Mesendoderm (in vitro differentiated cells): ENCODE measurements at regions not wholly inside any gene's neighbourhood (a gene's known extent, or its start where the extent isn't known, plus 50 kb on each side); places are given as distances from the start of the nearest gene placed in this dataset.
A peak's percentile ranks its signal among the peaks of the same experiment; 100 is the strongest.
"Not testable (repeated sequence)": the region's sequence is repeated elsewhere in the genome, so short reads cannot be mapped to it uniquely, and the experiment has no call there.

Source experiments
- DNase-seq: peaks from one replicate; pipeline ENCODE4 v3.0.0; 2013
- H2AK5ac ChIP-seq: 2 replicates; pipeline ENCODE4 v1.6.1; 2013; ENCODE audit warnings: low read length, inconsistent platforms
- H2BK120ac ChIP-seq: 2 replicates; pipeline ENCODE4 v1.6.1; 2013; ENCODE audit warnings: low read depth, mild to moderate bottlenecking, low read length, moderate library complexity, mixed read lengths
- H2BK15ac ChIP-seq: replicated peaks from 2 replicates; pipeline ENCODE4 v1.6.1; 2013; ENCODE audit warnings: low read depth, mild to moderate bottlenecking, moderate library complexity
- H2BK5ac ChIP-seq: 2 replicates; pipeline ENCODE4 v1.6.1; 2013; ENCODE audit warnings: low read length, inconsistent platforms
- H3K18ac ChIP-seq: 2 replicates; pipeline ENCODE4 v1.6.1; 2013; ENCODE audit warnings: mild to moderate bottlenecking, low read length, mixed read lengths
- H3K23ac ChIP-seq: one replicate; pipeline ENCODE4 v1.6.1; 2013; ENCODE audit warnings: low read length
- H3K27ac ChIP-seq: 2 replicates; pipeline ENCODE4 v1.5.1; 2013; ENCODE audit warnings: low read depth, mild to moderate bottlenecking, inconsistent platforms, low read length, moderate library complexity
- H3K27me3 ChIP-seq: 2 replicates; pipeline ENCODE4 v1.6.1; 2013; ENCODE audit warnings: low read length, control low read depth, mild to moderate bottlenecking, inconsistent platforms; ENCODE audit not compliant: insufficient read depth, poor library complexity
- H3K36me3 ChIP-seq: 2 replicates; pipeline ENCODE4 v1.6.1; 2013; ENCODE audit warnings: low read length, inconsistent platforms; ENCODE audit not compliant: control insufficient read depth, insufficient read depth
- H3K4ac ChIP-seq: one replicate; pipeline ENCODE4 v1.6.1; 2013; ENCODE audit warnings: low read depth, mild to moderate bottlenecking, low read length, moderate library complexity
- H3K4me1 ChIP-seq: 2 replicates; pipeline ENCODE4 v1.6.1; 2013; ENCODE audit warnings: low read depth, low read length, inconsistent platforms; ENCODE audit not compliant: control insufficient read depth
- H3K4me2 ChIP-seq: 2 replicates; pipeline ENCODE4 v1.6.1; 2013; ENCODE audit warnings: low read length
- H3K4me3 ChIP-seq: 2 replicates; pipeline ENCODE4 v1.5.1; 2013; ENCODE audit warnings: mild to moderate bottlenecking, low read length
- H3K56ac ChIP-seq: one replicate; pipeline ENCODE4 v1.6.1; 2013; ENCODE audit warnings: low read length
- H3K79me1 ChIP-seq: 2 replicates; pipeline ENCODE4 v1.6.1; 2013; ENCODE audit warnings: low read length, inconsistent platforms
- H3K79me2 ChIP-seq: 2 replicates; pipeline ENCODE4 v1.6.1; 2013; ENCODE audit warnings: mild to moderate bottlenecking, low read length; ENCODE audit not compliant: control insufficient read depth, insufficient read depth
- H3K9ac ChIP-seq: 2 replicates; pipeline ENCODE4 v1.6.1; 2013; ENCODE audit warnings: low read length, inconsistent platforms
- H4K5ac ChIP-seq: one replicate; pipeline ENCODE4 v1.6.1; 2013; ENCODE audit warnings: low read length
- H4K8ac ChIP-seq: one replicate; pipeline ENCODE4 v1.6.1; 2013; ENCODE audit warnings: low read depth, mild to moderate bottlenecking, control low read depth, low read length, moderate library complexity
- WGBS: extraction: QIAGEN DNeasy Blood & Tissue Kit; methylation state at CpG from one replicate; pipeline ENCODE4 v1.1.7; 2013; ENCODE audit warnings: low lambda C conversion rate, missing lambda C conversion rate; ENCODE audit not compliant: insufficient coverage; ENCODE audit errors: extremely low coverage; 5-methylcytosine and 5-hydroxymethylcytosine counted together

DNA sequence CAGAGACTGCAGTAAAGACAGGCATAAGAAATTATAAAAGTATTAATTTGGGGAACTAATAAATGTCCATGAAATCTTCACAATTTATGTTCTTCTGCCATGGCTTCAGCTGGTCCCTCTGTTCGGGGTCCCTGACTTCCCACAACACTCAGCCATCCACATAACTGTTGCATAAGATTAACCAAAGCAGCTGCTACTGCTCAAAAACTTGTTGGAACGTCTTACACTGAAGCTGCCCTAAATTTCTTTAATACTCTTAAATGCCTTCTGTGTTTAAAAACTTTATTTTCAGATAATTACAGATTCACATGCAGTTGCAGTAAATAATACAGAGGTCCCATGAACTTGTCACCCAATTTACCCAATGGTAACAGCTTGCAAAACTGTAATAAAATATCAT, 193.1 kb upstream of the DTNA start:
- H2BK120ac ChIP-seq, H3K23ac ChIP-seq, H2BK5ac ChIP-seq, H3K79me1 ChIP-seq, H2BK15ac ChIP-seq, H3K56ac ChIP-seq, H3K79me2 ChIP-seq, H3K36me3 ChIP-seq, H3K4me1 ChIP-seq, H3K27ac ChIP-seq, H4K8ac ChIP-seq, H3K4me2 ChIP-seq, H3K9ac ChIP-seq, H3K27me3 ChIP-seq, DNase-seq, H2AK5ac ChIP-seq, H3K18ac ChIP-seq, H3K4me3 ChIP-seq, H4K5ac ChIP-seq, H3K4ac ChIP-seq: not testable (repeated sequence)
- no CpG with 5 or more reads among the region's 2 CpGs for WGBS

DNA sequence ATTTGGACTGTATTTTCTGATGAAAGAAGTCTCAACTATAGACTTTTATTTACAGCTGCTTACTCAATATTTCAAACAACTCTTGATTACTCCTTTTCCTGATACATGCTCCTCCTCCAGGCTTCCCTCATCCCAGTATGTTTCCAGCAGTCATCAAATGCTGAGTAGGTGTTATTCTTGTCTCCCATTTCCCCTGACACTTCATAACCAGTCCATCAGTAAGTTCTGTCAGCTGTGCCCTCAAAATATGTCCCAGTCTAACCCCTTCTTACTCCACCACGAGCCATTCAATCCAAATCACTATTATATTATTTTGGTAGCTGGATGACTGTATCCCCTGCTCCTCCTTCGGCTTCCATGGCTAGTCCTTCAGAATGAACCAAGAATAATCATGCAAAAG, 189.1 kb upstream of the DTNA start:
- H3K36me3 ChIP-seq: no peaks in the 10 kb centered on the region
- no peak overlapping the region for H2BK5ac ChIP-seq
- no peak overlapping the region for H3K56ac ChIP-seq
- H3K23ac ChIP-seq: no peak overlapping the region
- no peak overlapping the region for H2AK5ac ChIP-seq
- H3K18ac ChIP-seq: no peak overlapping the region
- no peak overlapping the region for H4K5ac ChIP-seq
- no peak overlapping the region for H2BK120ac ChIP-seq
- H3K27ac ChIP-seq: no peak overlapping the region
- H3K79me1 ChIP-seq: no peaks in the 10 kb centered on the region
- no peaks in the 10 kb centered on the region for H3K4me1 ChIP-seq
- H3K27me3 ChIP-seq: no peaks in the 10 kb centered on the region
- DNase-seq: no peak
- H3K4me3 ChIP-seq: no peak overlapping the region
- H3K9ac ChIP-seq: no peak overlapping the region
- no peak overlapping the region for H4K8ac ChIP-seq
- WGBS: no CpG with 5 or more reads among the region's 2 CpGs
- no peak overlapping the region for H2BK15ac ChIP-seq
- no peak overlapping the region for H3K4ac ChIP-seq
- H3K79me2 ChIP-seq: peaks cover 5% of the 10 kb centered on the region
- no peak overlapping the region for H3K4me2 ChIP-seq

DNA sequence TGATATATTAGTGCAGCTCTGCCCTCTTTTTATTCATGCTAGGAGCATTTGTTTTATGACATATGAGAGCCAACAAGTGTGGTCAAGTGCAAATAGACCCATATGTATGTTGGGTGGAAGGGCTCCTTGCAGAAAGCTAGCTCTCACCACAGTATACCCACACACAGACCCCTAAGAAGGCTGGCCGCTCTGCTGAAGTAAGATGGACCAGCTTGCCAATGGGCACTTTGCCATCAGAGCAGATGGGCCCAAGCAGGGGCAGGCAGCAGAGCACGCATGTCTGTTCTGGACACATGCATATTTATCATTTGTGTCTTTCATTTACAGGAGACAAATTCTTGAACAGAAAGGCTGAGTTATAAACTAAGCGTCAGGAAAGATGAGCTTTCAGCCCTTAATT, 187.5 kb upstream of the DTNA start:
- Histone ChIP-seq H4K5ac (no peak overlapping the region), H3K79me1 (no peaks in the 10 kb centered on the region)
- no peak for DNase-seq

DNA sequence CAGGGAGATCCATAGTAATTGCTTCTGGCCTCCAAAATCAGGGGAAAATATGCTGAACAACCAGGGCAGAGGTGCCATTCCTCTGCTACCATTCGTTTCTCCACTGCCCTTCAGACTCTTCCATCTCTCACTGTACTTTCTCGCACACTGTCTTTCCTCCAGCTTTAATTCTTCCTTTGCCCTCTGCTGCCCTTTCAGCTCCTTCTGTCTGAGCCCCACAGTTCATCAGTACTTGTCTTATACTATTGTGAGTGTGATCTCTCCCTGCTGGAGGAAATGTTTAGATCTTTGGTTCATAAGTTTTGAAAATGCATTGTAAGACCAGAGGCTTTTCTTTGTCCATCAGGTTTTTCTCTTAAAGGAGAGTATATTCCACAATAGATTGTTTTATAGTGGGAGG, 184.9 kb upstream of the DTNA start:
- no peak overlapping the region for H2BK15ac ChIP-seq
- no peaks in the 10 kb centered on the region for H3K27me3 ChIP-seq
- no peaks in the 10 kb centered on the region for H3K79me1 ChIP-seq
- no peak overlapping the region for H3K4ac ChIP-seq
- H3K9ac ChIP-seq: no peak overlapping the region
- no peak overlapping the region for H4K8ac ChIP-seq
- no peak overlapping the region for H2AK5ac ChIP-seq
- no peak overlapping the region for H3K18ac ChIP-seq
- H3K56ac ChIP-seq: no peak overlapping the region
- no peak overlapping the region for H3K27ac ChIP-seq
- DNase-seq: no peak
- WGBS: no CpG with 5 or more reads among the region's 2 CpGs
- no peak overlapping the region for H3K23ac ChIP-seq
- H3K4me2 ChIP-seq: no peak overlapping the region
- peaks cover 7% of the 10 kb centered on the region for H3K79me2 ChIP-seq
- H2BK5ac ChIP-seq: no peak overlapping the region
- no peak overlapping the region for H3K4me3 ChIP-seq
- no peak overlapping the region for H2BK120ac ChIP-seq
- no peaks in the 10 kb centered on the region for H3K36me3 ChIP-seq
- no peak overlapping the region for H4K5ac ChIP-seq
- no peaks in the 10 kb centered on the region for H3K4me1 ChIP-seq

More for the DNA sequence above, 187.5 kb upstream of the DTNA start:
- Histone ChIP-seq H3K4ac (no peak overlapping the region), H3K79me2 (peaks cover 5% of the 10 kb centered on the region), H3K27ac (no peak overlapping the region), H3K9ac (no peak overlapping the region), H3K4me2 (no peak overlapping the region), H2BK5ac (no peak overlapping the region), H3K36me3 (no peaks in the 10 kb centered on the region), H2AK5ac (no peak overlapping the region), H2BK15ac (no peak overlapping the region), H3K4me1 (no peaks in the 10 kb centered on the region), H4K8ac (no peak overlapping the region), H3K27me3 (no peaks in the 10 kb centered on the region), H3K18ac (no peak overlapping the region), H3K4me3 (no peak overlapping the region), H3K56ac (no peak overlapping the region), H3K23ac (no peak overlapping the region), H2BK120ac (no peak overlapping the region)
- no CpG with 5 or more reads among the region's 3 CpGs for WGBS

DNA sequence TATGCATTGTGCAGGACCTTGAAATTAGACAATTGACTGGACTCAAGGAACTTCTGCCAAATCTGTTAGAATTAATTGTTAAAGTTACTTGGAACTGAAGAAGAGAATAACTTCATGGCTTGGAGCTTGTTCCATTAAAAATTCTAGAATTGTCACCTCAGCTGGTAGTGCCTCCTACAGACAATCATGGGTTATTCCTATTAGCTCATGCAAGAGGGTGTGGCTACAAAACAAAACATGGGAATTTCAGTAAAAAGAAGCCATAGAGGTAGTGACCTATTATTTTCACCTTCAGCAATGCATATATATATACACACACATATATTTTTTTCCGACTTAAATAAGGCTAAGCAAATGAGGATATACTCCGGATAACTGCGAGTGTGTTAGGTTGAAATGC, 181.9 kb upstream of the DTNA start:
- Histone ChIP-seq H3K4me1 (peaks cover 5% of the 10 kb centered on the region), H3K4me3 (no peak overlapping the region), H2AK5ac (no peak overlapping the region), H2BK120ac (no peak overlapping the region), H3K23ac (no peak overlapping the region), H3K79me2 (peaks cover 7% of the 10 kb centered on the region), H3K18ac (no peak overlapping the region), H2BK15ac (no peak overlapping the region), H3K9ac (no peak overlapping the region), H3K4ac (no peak overlapping the region), H4K5ac (no peak overlapping the region), H3K4me2 (no peak overlapping the region), H4K8ac (no peak overlapping the region), H3K36me3 (no peaks in the 10 kb centered on the region), H3K79me1 (no peaks in the 10 kb centered on the region), H3K27me3 (no peaks in the 10 kb centered on the region), H2BK5ac (no peak overlapping the region), H3K56ac (no peak overlapping the region), H3K27ac (no peak overlapping the region)
- WGBS: no CpG with 5 or more reads among the region's 3 CpGs
- DNase-seq: peak; percentile 29
